Mesodermal cell (in vitro differentiated cells): ENCODE measurements at regions not wholly inside any gene's neighbourhood (a gene's known extent, or its start where the extent isn't known, plus 50 kb on each side); places are given as distances from the start of the nearest gene placed in this dataset.
"Not testable (repeated sequence)": the region's sequence is repeated elsewhere in the genome, so short reads cannot be mapped to it uniquely, and the experiment has no call there.

Experiments used
- H3K27ac ChIP-seq: 2 replicates; pipeline ENCODE4 v1.7.0; 2013; ENCODE audit warnings: mild to moderate bottlenecking, low read depth, low read length, moderate library complexity; ENCODE audit not compliant: severe bottlenecking
- H3K36me3 ChIP-seq: 2 replicates; pipeline ENCODE4 v1.7.1; 2013; ENCODE audit warnings: mild to moderate bottlenecking, low read length, moderate library complexity; ENCODE audit not compliant: control insufficient read depth, insufficient read depth
- H3K4me1 ChIP-seq: one replicate; pipeline ENCODE4 v1.7.1; 2013; ENCODE audit warnings: mild to moderate bottlenecking, low read length; ENCODE audit not compliant: insufficient read depth, control insufficient read depth, poor library complexity, severe bottlenecking
- H3K4me3 ChIP-seq: 2 replicates; pipeline ENCODE4 v1.7.0; 2013; ENCODE audit warnings: low read length, control low read depth, mild to moderate bottlenecking; ENCODE audit not compliant: insufficient read depth, poor library complexity, severe bottlenecking; ENCODE audit errors: extremely low read depth
- H3K9me3 ChIP-seq: 2 replicates; pipeline ENCODE4 v1.7.1; 2013; ENCODE audit warnings: mild to moderate bottlenecking, low read length, moderate library complexity; ENCODE audit not compliant: control insufficient read depth
- WGBS, 2 experiments: methylation state at CpG; one replicate each; pipeline ENCODE4 v1.1.5; 2013; ENCODE audit warnings: missing lambda C conversion rate in 2 of 2; ENCODE audit not compliant: insufficient coverage in 2 of 2; 5-methylcytosine and 5-hydroxymethylcytosine counted together

GRCh38 chr10:85379338-85379737 is 987.3 kb downstream of the GRID1 start:
- WGBS, 2 experiments: 90 to 100% methylated on average over 2 to 3 of the region's 3 CpGs
- H3K4me1 ChIP-seq: no peaks in the 10 kb centered on the region

GRCh38 chr10:85400981-85401695 is 965.5 kb downstream of the GRID1 start:
- Histone ChIP-seq H3K36me3 (no peaks in the 10 kb centered on the region), H3K27ac (no peak overlapping the region), H3K4me1 (no peaks in the 10 kb centered on the region), H3K9me3 (no peaks in the 10 kb centered on the region), H3K4me3 (no peak overlapping the region)
- 57% methylated on average over 1 of the region's 1 CpG; no CpG with 5 or more reads in 1 of the 2 experiments for WGBS, 2 experiments

More at GRCh38 chr10:85379338-85379737, 987.3 kb downstream of the GRID1 start:
- Histone ChIP-seq H3K4me3 (no peak overlapping the region), H3K9me3 (no peaks in the 10 kb centered on the region), H3K36me3 (no peaks in the 10 kb centered on the region), H3K27ac (no peak overlapping the region)

GRCh38 chr10:85402541-85402940 is 964.1 kb downstream of the GRID1 start:
- no CpG with 5 or more reads among the region's 1 CpG for WGBS, 2 experiments
- H3K4me3 ChIP-seq: no peak overlapping the region
- no peaks in the 10 kb centered on the region for H3K9me3 ChIP-seq
- no peaks in the 10 kb centered on the region for H3K4me1 ChIP-seq
- no peak overlapping the region for H3K27ac ChIP-seq
- no peaks in the 10 kb centered on the region for H3K36me3 ChIP-seq

GRCh38 chr10:85407088-85407487 is 959.5 kb downstream of the GRID1 start:
- no peaks in the 10 kb centered on the region for H3K4me1 ChIP-seq
- no peaks in the 10 kb centered on the region for H3K36me3 ChIP-seq
- no peak overlapping the region for H3K4me3 ChIP-seq
- 44 to 49% methylated on average over 3 of the region's 3 CpGs for WGBS, 2 experiments
- no peak overlapping the region for H3K27ac ChIP-seq
- H3K9me3 ChIP-seq: peaks cover 5% of the 10 kb centered on the region

GRCh38 chr10:85408388-85408787 is 958.2 kb downstream of the GRID1 start:
- 95 to 100% methylated on average over 2 to 3 of the region's 3 CpGs for WGBS, 2 experiments

GRCh38 chr10:85410586-85410985 is 956.0 kb downstream of the GRID1 start:
- H3K4me1 ChIP-seq, H3K36me3 ChIP-seq, H3K27ac ChIP-seq, H3K9me3 ChIP-seq, H3K4me3 ChIP-seq: not testable (repeated sequence)
- 83 to 86% methylated on average over 1 of the region's 3 CpGs for WGBS, 2 experiments

More at GRCh38 chr10:85408388-85408787, 958.2 kb downstream of the GRID1 start:
- Histone ChIP-seq H3K4me1 (no peaks in the 10 kb centered on the region), H3K27ac (no peak overlapping the region), H3K9me3 (peaks cover 5% of the 10 kb centered on the region), H3K36me3 (no peaks in the 10 kb centered on the region), H3K4me3 (no peak overlapping the region)

GRCh38 chr10:85413570-85413969 is 953.0 kb downstream of the GRID1 start:
- Histone ChIP-seq H3K9me3 (peaks cover 5% of the 10 kb centered on the region), H3K36me3 (no peaks in the 10 kb centered on the region), H3K27ac (no peak overlapping the region), H3K4me3 (no peak overlapping the region), H3K4me1 (no peaks in the 10 kb centered on the region)
- 60 to 100% methylated on average over 2 to 5 of the region's 5 CpGs for WGBS, 2 experiments

- no peaks in the 10 kb centered on the region for H3K36me3 ChIP-seq
- no peaks in the 10 kb centered on the region for H3K4me1 ChIP-seq
- no peak overlapping the region for H3K27ac ChIP-seq
- WGBS, 2 experiments: 45 to 53% methylated on average over 8 of the region's 8 CpGs
- no peaks in the 10 kb centered on the region for H3K9me3 ChIP-seq
- no peak overlapping the region for H3K4me3 ChIP-seq
Observed at GRCh38 chr10:85420501-85421191, 945.9 kb downstream of the GRID1 start.

GRCh38 chr10:85421421-85421820 is 945.2 kb downstream of the GRID1 start:
- Histone ChIP-seq H3K9me3 (no peaks in the 10 kb centered on the region), H3K4me1 (no peaks in the 10 kb centered on the region), H3K27ac (no peak overlapping the region), H3K4me3 (no peak overlapping the region), H3K36me3 (no peaks in the 10 kb centered on the region)
- 77 to 100% methylated on average over 1 to 6 of the region's 9 CpGs for WGBS, 2 experiments

GRCh38 chr10:85429126-85429525 is 937.5 kb downstream of the GRID1 start:
- 88 to 94% methylated on average over 1 to 2 of the region's 3 CpGs for WGBS, 2 experiments

GRCh38 chr10:85430991-85431390 is 935.6 kb downstream of the GRID1 start:
- 60% methylated on average over 1 of the region's 2 CpGs; no CpG with 5 or more reads in 1 of the 2 experiments for WGBS, 2 experiments
- H3K27ac ChIP-seq: no peak overlapping the region
- no peak overlapping the region for H3K4me3 ChIP-seq
- no peaks in the 10 kb centered on the region for H3K9me3 ChIP-seq
- no peaks in the 10 kb centered on the region for H3K36me3 ChIP-seq
- H3K4me1 ChIP-seq: peaks cover 3% of the 10 kb centered on the region

More at GRCh38 chr10:85429126-85429525, 937.5 kb downstream of the GRID1 start:
- Histone ChIP-seq H3K4me1 (peaks cover 3% of the 10 kb centered on the region), H3K36me3 (no peaks in the 10 kb centered on the region), H3K9me3 (no peaks in the 10 kb centered on the region), H3K27ac (no peak overlapping the region), H3K4me3 (no peak overlapping the region)
